Endothelial cell of umbilical vein (primary cell): ENCODE measurements at regions not wholly inside any gene's neighbourhood (a gene's known extent, or its start where the extent isn't known, plus 50 kb on each side); places are given as distances from the start of the nearest gene placed in this dataset.

Experiments used
- BruUV-seq: library from RNA; stranded (reverse); fragments of 400-500 nt; replicated peaks from 2 replicates; lab custom pipeline; 2021; lab: Mats Ljungman, UMichigan
- CTCF ChIA-PET: fragments of 300-600, 350-600 bp; sonication (Branson Sonifier 250); formaldehyde crosslinking; loops from one replicate; lab custom pipeline; 2021; ENCODE audit warnings: antibody characterized with exemption, inconsistent platforms; lab: Charles Lee
- POLR2A ChIA-PET: fragments of 300-600, 350-600 bp; sonication (Branson Sonifier 250); formaldehyde crosslinking; loops from one replicate; lab custom pipeline; 2021; ENCODE audit warnings: antibody characterized with exemption, inconsistent platforms; lab: Charles Lee
- DNase-seq: peaks from one replicate; pipeline ENCODE4 v3.0.0-alpha.2; 2011; ENCODE audit warnings: low read depth, low spot score
- FAIRE-seq: peaks from 2 replicates; lab custom pipeline; 2011; peaks lifted over from hg19 to GRCh38; lab: Jason Lieb, UNC
- H2AFZ ChIP-seq: 2 replicates; pipeline ENCODE4 v1.6.0; 2012; ENCODE audit warnings: low read depth, low read length, control low read depth, inconsistent platforms
- H3K27ac ChIP-seq: 2 replicates; pipeline ENCODE4 v1.5.1; 2011; ENCODE audit warnings: low read depth, mild to moderate bottlenecking, control low read depth, low read length, moderate library complexity; ENCODE audit not compliant: insufficient read depth
- H3K27me3 ChIP-seq, 2 experiments: 2 replicates each; pipeline versions ENCODE4 v1.6.0 to v1.6.1; 2011; ENCODE audit warnings: low read length in 2 of 2, mixed read lengths in 1 of 2; ENCODE audit not compliant: control insufficient read depth in 2 of 2, insufficient read depth in 2 of 2
- H3K36me3 ChIP-seq, 2 experiments: 2 replicates in 1 of 2; 3 replicates in 1 of 2; pipeline ENCODE4 v1.5.1; 2011; ENCODE audit warnings: low read length in 2 of 2, mild to moderate bottlenecking in 1 of 2, moderate library complexity in 1 of 2; ENCODE audit not compliant: control insufficient read depth in 2 of 2, insufficient read depth in 2 of 2; ENCODE audit errors: extremely low read depth in 1 of 2
- H3K4me1 ChIP-seq: 3 replicates; pipeline ENCODE4 v1.5.1; 2011; ENCODE audit warnings: mild to moderate bottlenecking, low read length; ENCODE audit not compliant: control insufficient read depth, insufficient read depth; ENCODE audit errors: extremely low read depth
- H3K4me2 ChIP-seq: 2 replicates; pipeline ENCODE4 v1.6.1; 2011; ENCODE audit warnings: low read length, control low read depth, mixed read lengths; ENCODE audit not compliant: insufficient read depth
- H3K4me3 ChIP-seq, 3 experiments: fragments of 200-600 bp in 1 of 3; sonication (generic), shearing (Covaris generic) in 1 of 3; replicated peaks in 1 of 3; 2 replicates each; pipeline ENCODE4 v1.5.1; 2011 to 2016; ENCODE audit warnings: control low read depth in 3 of 3, low read length in 3 of 3, mild to moderate bottlenecking in 2 of 3, inconsistent platforms in 1 of 3, low read depth in 1 of 3, moderate library complexity in 1 of 3; ENCODE audit not compliant: insufficient read depth in 1 of 3
- H3K79me2 ChIP-seq: 2 replicates; pipeline ENCODE4 v1.6.0; 2012; ENCODE audit warnings: low read length, inconsistent platforms; ENCODE audit not compliant: control insufficient read depth, insufficient read depth
- H3K9ac ChIP-seq: replicated peaks from 2 replicates; pipeline ENCODE3; 2011; ENCODE audit warnings: low read length, control low read depth; ENCODE audit not compliant: insufficient read depth; ENCODE audit errors: extremely low read depth
- H3K9me1 ChIP-seq: replicated peaks from 3 replicates; pipeline ENCODE4 v1.6.0; 2011; ENCODE audit warnings: mild to moderate bottlenecking, low read length; ENCODE audit not compliant: control insufficient read depth, insufficient read depth; ENCODE audit errors: extremely low read depth
- H3K9me3 ChIP-seq: replicated peaks from 2 replicates; pipeline ENCODE4 v1.5.1; 2012; ENCODE audit warnings: low read length, inconsistent platforms; ENCODE audit not compliant: control insufficient read depth, insufficient read depth
- H4K20me1 ChIP-seq: replicated peaks from 2 replicates; pipeline ENCODE3; 2011; ENCODE audit warnings: mild to moderate bottlenecking, low read length; ENCODE audit not compliant: control insufficient read depth, insufficient read depth; ENCODE audit errors: extremely low read depth
- EZH2 ChIP-seq: IDR thresholded peaks from 2 replicates; pipeline ENCODE4 v1.6.1; 2012; ENCODE audit warnings: borderline replicate concordance, low read depth, mild to moderate bottlenecking, moderate library complexity, low read length, inconsistent platforms; ENCODE audit not compliant: severe bottlenecking
- FOS ChIP-seq: IDR thresholded peaks from 2 replicates; pipeline ENCODE4 v1.6.1; 2011; ENCODE audit warnings: mild to moderate bottlenecking, low read length, moderate library complexity, borderline replicate concordance; ENCODE audit not compliant: insufficient read depth
- GATA2 ChIP-seq: IDR thresholded peaks from 2 replicates; pipeline ENCODE4 v1.7.0; 2011; ENCODE audit warnings: low read depth, mild to moderate bottlenecking, moderate library complexity, mixed read lengths, low read length; ENCODE audit not compliant: insufficient read length, insufficient read depth
- JUN ChIP-seq: IDR thresholded peaks from 2 replicates; pipeline ENCODE4 v1.6.1; 2011; ENCODE audit warnings: borderline replicate concordance, low read depth; ENCODE audit not compliant: insufficient read length, insufficient read depth
- MYC ChIP-seq: IDR thresholded peaks from one replicate; pipeline ENCODE4 v1.6.1; 2011; ENCODE audit warnings: mild to moderate bottlenecking, low read depth, low read length
- POLR2AphosphoS5 ChIP-seq: IDR thresholded peaks from 2 replicates; pipeline ENCODE4 v1.6.1; 2012; ENCODE audit warnings: low read depth, mild to moderate bottlenecking, control low read depth, low read length, moderate library complexity; ENCODE audit not compliant: insufficient read depth
- dilution Hi-C: fragments of 300-500 bp; cut with MboI; formaldehyde crosslinking; loops from one replicate; pipeline ENCODE4 v1.15.0; 2019; ENCODE audit warnings: low sequenced_read_pairs; ENCODE audit not compliant: extremely low pct_ligation_motif_present
- intact Hi-C: fragments of 100-400 bp; cut with micrococcal nuclease; formaldehyde crosslinking; loops from one replicate; pipeline ENCODE4 v1.10.0; 2022
- TF ChIP-seq, protein P1 (sequence below), 2 donors: IDR thresholded peaks; 1 replicate in 1 of 2; 2 replicates in 1 of 2; pipeline ENCODE4 v1.5.1; 2011; ENCODE audit warnings: low read length in 2 of 2, mild to moderate bottlenecking in 2 of 2, moderate library complexity in 2 of 2, control low read depth in 1 of 2, inconsistent platforms in 1 of 2, low read depth in 1 of 2; ENCODE audit not compliant: insufficient read depth in 1 of 2; ENCODE audit errors: extremely low read depth in 1 of 2

DNA sequence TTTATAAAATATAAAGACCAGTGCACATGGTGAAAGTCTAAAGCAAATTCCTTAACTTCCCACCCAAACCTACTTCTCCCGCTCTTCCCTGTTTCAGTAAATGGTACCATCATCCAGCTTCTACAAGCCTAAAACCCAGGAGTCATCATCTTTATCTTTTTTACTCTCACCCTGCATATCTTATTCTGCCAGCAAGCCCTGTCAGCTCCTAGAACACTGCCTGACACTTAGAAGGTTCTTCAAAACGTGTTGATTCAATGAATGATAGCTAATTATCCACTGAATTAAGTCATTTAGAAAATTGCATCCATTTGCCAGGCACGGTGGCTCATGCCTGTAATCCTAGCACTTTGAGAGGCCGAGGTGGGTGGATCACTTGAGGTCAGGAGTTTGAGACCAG lies 185.7 kb downstream of the TFAP2B start:
- POLR2A ChIA-PET, result no interaction called here
- dilution Hi-C loops, result no loop called here
- no TSS peak for BruUV-seq
- intact Hi-C loops, result no loop called here
- DNase-seq, result no peak
- no peak for FAIRE-seq
- Histone ChIP-seq H3K9ac (no peak overlapping the region), H3K9me1 (no peaks in the 10 kb centered on the region), H3K4me2 (no peak overlapping the region), H3K36me3 (no peaks in the 10 kb centered on the region), H3K27ac (no peak overlapping the region), H3K9me3 (no peaks in the 10 kb centered on the region), H3K79me2 (no peaks in the 10 kb centered on the region), H3K27me3 (no peaks in the 10 kb centered on the region), H4K20me1 (no peaks in the 10 kb centered on the region), H3K4me1 (no peaks in the 10 kb centered on the region), H3K4me3 (no peak overlapping the region), H2AFZ (no peak overlapping the region)
- CTCF ChIA-PET, result no interaction called here
- no peak for TF ChIP-seq JUN
- no peak for TF ChIP-seq EZH2
- no peak for TF ChIP-seq FOS

DNA sequence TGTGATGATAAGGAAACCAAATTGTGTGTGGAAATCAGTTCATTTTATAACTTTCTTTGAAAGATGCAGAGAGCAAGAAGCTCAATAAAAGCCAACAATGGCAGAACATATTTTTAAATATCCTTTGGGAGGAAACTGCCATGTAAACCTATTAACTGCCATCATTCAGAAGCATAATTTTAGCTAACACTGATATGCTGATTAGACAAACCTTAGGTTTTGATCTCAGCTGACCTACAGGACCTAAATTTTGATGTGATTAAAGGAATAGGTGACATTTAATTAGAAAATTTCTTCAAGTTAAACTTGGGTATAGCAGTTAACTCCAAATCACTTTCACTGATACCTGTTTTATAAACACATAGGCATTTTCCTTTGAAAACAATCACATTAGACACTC lies 187.1 kb downstream of the TFAP2B start:
- Histone ChIP-seq H3K4me2 (no peak overlapping the region), H4K20me1 (no peaks in the 10 kb centered on the region), H3K79me2 (no peaks in the 10 kb centered on the region), H3K9ac (no peak overlapping the region), H2AFZ (no peak overlapping the region), H3K9me3 (no peaks in the 10 kb centered on the region), H3K27me3 (no peaks in the 10 kb centered on the region), H3K4me3 (no peak overlapping the region), H3K4me1 (no peaks in the 10 kb centered on the region), H3K36me3 (no peaks in the 10 kb centered on the region), H3K9me1 (no peaks in the 10 kb centered on the region), H3K27ac (no peak overlapping the region)
- no TSS peak for BruUV-seq
- dilution Hi-C loops (no loop called here), intact Hi-C loops (no loop called here)
- POLR2A ChIA-PET, result no interaction called here
- DNase-seq, result no peak
- CTCF ChIA-PET, result no interaction called here
- TF ChIP-seq, protein P1, sequence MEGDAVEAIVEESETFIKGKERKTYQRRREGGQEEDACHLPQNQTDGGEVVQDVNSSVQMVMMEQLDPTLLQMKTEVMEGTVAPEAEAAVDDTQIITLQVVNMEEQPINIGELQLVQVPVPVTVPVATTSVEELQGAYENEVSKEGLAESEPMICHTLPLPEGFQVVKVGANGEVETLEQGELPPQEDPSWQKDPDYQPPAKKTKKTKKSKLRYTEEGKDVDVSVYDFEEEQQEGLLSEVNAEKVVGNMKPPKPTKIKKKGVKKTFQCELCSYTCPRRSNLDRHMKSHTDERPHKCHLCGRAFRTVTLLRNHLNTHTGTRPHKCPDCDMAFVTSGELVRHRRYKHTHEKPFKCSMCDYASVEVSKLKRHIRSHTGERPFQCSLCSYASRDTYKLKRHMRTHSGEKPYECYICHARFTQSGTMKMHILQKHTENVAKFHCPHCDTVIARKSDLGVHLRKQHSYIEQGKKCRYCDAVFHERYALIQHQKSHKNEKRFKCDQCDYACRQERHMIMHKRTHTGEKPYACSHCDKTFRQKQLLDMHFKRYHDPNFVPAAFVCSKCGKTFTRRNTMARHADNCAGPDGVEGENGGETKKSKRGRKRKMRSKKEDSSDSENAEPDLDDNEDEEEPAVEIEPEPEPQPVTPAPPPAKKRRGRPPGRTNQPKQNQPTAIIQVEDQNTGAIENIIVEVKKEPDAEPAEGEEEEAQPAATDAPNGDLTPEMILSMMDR (IDR thresholded peaks at IDR 0.05; ENCODE audit: extremely low read depth in 1 of 2, insufficient read depth in 1 of 2, low read depth in 1 of 2, low read length in 2 of 2), result no peak
- TF ChIP-seq GATA2 (no peak), EZH2 (no peak), POLR2AphosphoS5 (no peak), JUN (no peak), FOS (no peak), MYC (no peak)
- FAIRE-seq, result no peak
